ENCODE measurements at regions not wholly inside any gene's neighbourhood (a gene's known extent, or its start where the extent isn't known, plus 50 kb on each side); places are given as distances from the start of the nearest gene placed in this dataset.

GRCh38 chr9:84163052-84163650, 177.4 kb downstream of the SLC28A3 start:
- Histone ChIP-seq H3K9me3 (ENCODE audit: control insufficient read depth, insufficient read depth, low read length) (no peaks in the 10 kb centered on the region), H3K4me1 (ENCODE audit: control insufficient read depth, insufficient read depth, low read length) (no peaks in the 10 kb centered on the region), H3K4ac (ENCODE audit: low read depth, low read length) (no peak overlapping the region), H4K20me1 (ENCODE audit: insufficient read depth, low read length) (no peaks in the 10 kb centered on the region), H3K14ac (replicated peaks; ENCODE audit: low read depth, low read length) (no peak overlapping the region), H3K9me1 (ENCODE audit: insufficient read depth, low read length) (no peaks in the 10 kb centered on the region), H3K27me3 (ENCODE audit: control insufficient read depth, insufficient read depth, low read length) (no peaks in the 10 kb centered on the region), H3K56ac (ENCODE audit: extremely low read depth, insufficient read depth, low read length) (no peak overlapping the region), H2AFZ (replicated peaks; ENCODE audit: low read length, poor library complexity) (no peak overlapping the region), H2AK5ac (ENCODE audit: low read depth, low read length) (no peak overlapping the region), H2BK120ac (ENCODE audit: low read depth, low read length) (no peak overlapping the region), H4K8ac (ENCODE audit: low read depth in 2 of 2, low read length in 2 of 2) (no peak overlapping the region), H2AK9ac (replicated peaks; ENCODE audit: low read depth, low read length, poor library complexity) (no peak overlapping the region), H3K18ac (ENCODE audit: low read depth, low read length) (peak overlapping the region; percentile 33; the same call in 1 of the 2 replicates), H3K36me3 (ENCODE audit: control insufficient read depth, insufficient read depth, low read length) (no peaks in the 10 kb centered on the region), H2BK5ac (ENCODE audit: low read depth, low read length, poor library complexity, severe bottlenecking) (no peak overlapping the region), H3K9ac (ENCODE audit: low read depth, low read length) (no peak overlapping the region), H2BK20ac (ENCODE audit: low read depth, low read length) (no peak overlapping the region), H3K4me3 (ENCODE audit: insufficient read depth, low read depth, low read length) (no peak overlapping the region), H3K4me2 (ENCODE audit: low read depth, low read length) (no peak overlapping the region), H2BK15ac (ENCODE audit: low read depth, low read length) (no peak overlapping the region), H3K23ac (ENCODE audit: low read depth, low read length) (no peak overlapping the region), H4K5ac (ENCODE audit: low read depth, low read length) (peak overlapping the region; percentile 19; the same call in 1 of the 2 replicates), H4K91ac (ENCODE audit: insufficient read depth, low read depth, low read length) (no peak overlapping the region), H3K79me1 (ENCODE audit: low read depth in 1 of 2, low read length in 2 of 2) (no peaks in the 10 kb centered on the region), H3K27ac (ENCODE audit: insufficient read depth, low read length) (no peak overlapping the region)
- no CpG with 5 or more reads among the region's 5 CpGs for WGBS, 2 experiments (ENCODE audit: extremely low coverage in 2 of 2, insufficient read length in 1 of 2)
- no peak for ATAC-seq (ENCODE audit: low read depth)
- no peak for DNase-seq
- POLR2A ChIA-PET (ENCODE audit: unreplicated experiment) = no interaction called here
- BruUV-seq (replicated peaks) = no TSS peak
- TF ChIP-seq RFX5 (IDR thresholded peaks at IDR 0.05; ENCODE audit: low read depth, low read length) (no peak), MAFK (IDR thresholded peaks at IDR 0.05; ENCODE audit: low read depth, low read length) (no peak), CEBPB (IDR thresholded peaks at IDR 0.05; ENCODE audit: low read depth, low read length) (no peak), MAZ (IDR thresholded peaks at IDR 0.05; ENCODE audit: borderline replicate concordance, low read depth, low read length) (no peak), FOS (IDR thresholded peaks at IDR 0.05; ENCODE audit: low read depth, low read length) (no peak), CTCF (conservative IDR thresholded peaks at IDR 0.05; ENCODE audit: low read depth, low read length) (no peak), ELK1 (IDR thresholded peaks at IDR 0.05; ENCODE audit: borderline replicate concordance, low read depth, low read length) (no peak), RAD21 (IDR thresholded peaks at IDR 0.05; ENCODE audit: low read length) (no peak), NFE2L2 (IDR thresholded peaks at IDR 0.05; ENCODE audit: low read depth, low read length) (no peak), POLR2A (IDR thresholded peaks at IDR 0.05; ENCODE audit: low read depth, low read length) (no peak), MXI1 (IDR thresholded peaks at IDR 0.05; ENCODE audit: borderline replicate concordance, low read depth, low read length) (no peak), SMC3 (IDR thresholded peaks at IDR 0.05; ENCODE audit: low read depth, low read length) (no peak), CHD1 (IDR thresholded peaks at IDR 0.05; ENCODE audit: low read depth, low read length) (no peak), USF2 (IDR thresholded peaks at IDR 0.05; ENCODE audit: low read depth, low read length) (no peak), BHLHE40 (IDR thresholded peaks at IDR 0.05; ENCODE audit: low read depth, low read length) (no peak), RCOR1 (IDR thresholded peaks at IDR 0.05; ENCODE audit: insufficient replicate concordance, low read length) (no peak)
- intact Hi-C loops (cut with micrococcal nuclease) = no loop called here
- dilution Hi-C loops (cut with HindIII; ENCODE audit: low sequenced_read_pairs, unreplicated experiment) = no loop called here
- CTCF ChIA-PET = no interaction called here
- in situ Hi-C loops (cut with MboI; ENCODE audit: low sequenced_read_pairs) = no loop called here
